ENCODE measurements at regions not wholly inside any gene's neighbourhood (a gene's known extent, or its start where the extent isn't known, plus 50 kb on each side); places are given as distances from the start of the nearest gene placed in this dataset.

DNA sequence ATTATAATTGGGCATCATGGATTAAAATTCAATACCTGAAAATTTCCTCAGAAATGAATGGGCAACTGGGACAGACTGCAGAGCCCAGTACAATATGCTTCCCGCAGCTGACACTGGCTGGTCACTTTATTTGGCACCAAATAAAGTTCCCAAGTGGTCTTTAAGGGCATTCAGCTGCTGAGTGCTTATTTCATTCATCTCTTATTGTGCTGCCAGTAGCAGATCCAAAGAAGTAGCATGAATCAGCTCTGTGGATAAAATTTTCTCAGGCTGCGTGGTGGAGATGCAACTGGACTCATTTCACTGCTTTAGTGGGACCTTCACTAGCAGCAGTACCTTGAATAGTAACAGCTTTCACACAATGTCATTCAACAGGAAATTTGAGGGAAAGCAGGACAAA is 226.3 kb upstream of the ADGRL2 start:
- TF ChIP-seq EGR1 (IDR thresholded peaks at IDR 0.05) (no peak), FOXM1 (IDR thresholded peaks at IDR 0.05; ENCODE audit: borderline replicate concordance, low read depth) (no peak), NFIC (IDR thresholded peaks at IDR 0.05) (no peak), TAF1 (IDR thresholded peaks at IDR 0.05; ENCODE audit: low read depth) (no peak), RAD21 (IDR thresholded peaks at IDR 0.05; ENCODE audit: low read depth) (no peak), USF1 (IDR thresholded peaks at IDR 0.05) (no peak), ZBTB7A (IDR thresholded peaks at IDR 0.05; ENCODE audit: low read depth) (no peak), CREB1 (IDR thresholded peaks at IDR 0.05; ENCODE audit: low read depth) (no peak), EP300 (IDR thresholded peaks at IDR 0.05; ENCODE audit: borderline replicate concordance) (no peak)

- no peak for TF ChIP-seq TCF12 (IDR thresholded peaks at IDR 0.05; ENCODE audit: low read depth)
- no peak for TF ChIP-seq NFIC (IDR thresholded peaks at IDR 0.05)
- TF ChIP-seq EGR1 (IDR thresholded peaks at IDR 0.05), result no peak
- no peak for TF ChIP-seq CEBPB (IDR thresholded peaks at IDR 0.05)
- no peak for TF ChIP-seq REST (IDR thresholded peaks at IDR 0.05; ENCODE audit: low read depth)
- TF ChIP-seq RAD21 (IDR thresholded peaks at IDR 0.05; ENCODE audit: low read depth), result no peak
- TF ChIP-seq USF1 (IDR thresholded peaks at IDR 0.05), result no peak
- TF ChIP-seq YY1 (IDR thresholded peaks at IDR 0.05; ENCODE audit: low read depth), result no peak
- TF ChIP-seq TEAD4 (IDR thresholded peaks at IDR 0.05), result no peak
- TF ChIP-seq EP300 (IDR thresholded peaks at IDR 0.05; ENCODE audit: borderline replicate concordance), result no peak
- no peak for TF ChIP-seq MAX (IDR thresholded peaks at IDR 0.05)
- TF ChIP-seq CREB1 (IDR thresholded peaks at IDR 0.05; ENCODE audit: low read depth), result no peak
Observed at GRCh38 chr1:81573458-81573857, 227.3 kb upstream of the ADGRL2 start.

DNA sequence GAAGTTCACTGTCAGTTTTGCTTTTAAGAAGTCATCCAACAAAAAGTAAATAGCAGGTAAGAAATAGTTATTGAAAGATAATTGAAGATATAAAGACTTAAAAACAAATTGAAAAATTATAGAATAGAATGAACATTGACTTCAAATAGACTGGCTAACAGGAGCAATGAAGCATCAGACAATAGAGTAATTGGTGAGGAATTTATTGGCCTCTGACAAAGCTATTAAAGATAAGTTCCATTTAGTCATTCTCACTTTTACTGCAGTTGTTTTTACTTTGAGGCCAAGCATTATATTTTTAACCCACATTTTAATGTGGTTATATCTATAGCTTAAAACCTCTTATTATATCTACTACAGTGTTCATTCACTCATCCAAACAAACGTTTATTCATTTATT is 228.8 kb upstream of the ADGRL2 start:
- TF ChIP-seq CEBPB (IDR thresholded peaks at IDR 0.05) (no peak), MAX (IDR thresholded peaks at IDR 0.05) (no peak), EP300 (IDR thresholded peaks at IDR 0.05; ENCODE audit: borderline replicate concordance) (no peak), EGR1 (IDR thresholded peaks at IDR 0.05) (no peak)

DNA sequence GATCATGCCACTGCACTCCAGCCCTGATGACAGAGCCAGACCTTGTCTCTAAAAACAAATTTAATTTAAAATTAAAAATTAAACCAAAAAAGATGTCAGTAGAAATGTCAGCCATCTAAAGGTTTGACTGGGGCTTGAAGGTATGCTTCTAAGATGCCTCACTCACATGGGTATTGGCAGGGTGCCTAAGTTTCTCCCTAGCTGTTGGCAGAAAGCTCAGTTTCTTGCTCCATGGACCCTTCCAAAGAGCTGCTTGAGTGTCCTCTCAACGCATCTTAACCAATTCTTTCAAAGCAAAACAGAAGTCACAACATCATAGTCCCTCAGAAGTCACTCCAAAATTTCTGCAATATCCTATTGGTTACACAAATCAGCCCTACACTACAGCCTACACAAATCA is 231.0 kb upstream of the ADGRL2 start:
- TF ChIP-seq NFIC (IDR thresholded peaks at IDR 0.05) (no peak), CREB1 (IDR thresholded peaks at IDR 0.05; ENCODE audit: low read depth) (no peak), TEAD4 (IDR thresholded peaks at IDR 0.05) (no peak), ZBTB7A (IDR thresholded peaks at IDR 0.05; ENCODE audit: low read depth) (no peak)

- TF ChIP-seq NFIC (IDR thresholded peaks at IDR 0.05) (no peak), EGR1 (IDR thresholded peaks at IDR 0.05) (no peak), MAX (IDR thresholded peaks at IDR 0.05) (no peak)
Observed at GRCh38 chr1:81563632-81564031, 237.1 kb upstream of the ADGRL2 start.

GRCh38 chr1:81562934-81563333 is 237.8 kb upstream of the ADGRL2 start:
- TF ChIP-seq ZBTB7A (IDR thresholded peaks at IDR 0.05; ENCODE audit: low read depth), result no peak
- no peak for TF ChIP-seq CREB1 (IDR thresholded peaks at IDR 0.05; ENCODE audit: low read depth)
- no peak for TF ChIP-seq NFIC (IDR thresholded peaks at IDR 0.05)

DNA sequence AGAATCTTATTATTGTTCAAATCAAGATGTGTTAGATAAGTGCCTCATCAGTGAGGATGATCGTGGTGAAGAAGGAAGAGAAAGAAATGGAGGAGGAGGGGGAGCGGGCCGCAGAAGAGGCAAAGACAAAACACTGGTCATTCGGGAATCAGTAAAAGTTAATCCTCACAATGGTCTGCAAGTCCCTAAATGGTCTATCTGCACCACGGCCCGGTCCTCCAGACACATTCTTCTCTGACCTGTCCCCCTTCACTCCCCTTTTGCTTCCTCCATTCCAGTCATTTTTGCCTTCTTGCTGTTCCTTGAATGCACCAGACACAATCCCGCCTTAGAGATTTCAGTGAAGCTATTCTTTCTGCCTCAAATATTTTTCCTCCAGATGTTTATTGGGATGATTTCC is 240.1 kb upstream of the ADGRL2 start:
- TF ChIP-seq EP300 (IDR thresholded peaks at IDR 0.05; ENCODE audit: borderline replicate concordance), result no peak
- TF ChIP-seq NFIC (IDR thresholded peaks at IDR 0.05), result no peak
- no peak for TF ChIP-seq RAD21 (IDR thresholded peaks at IDR 0.05; ENCODE audit: low read depth)
- TF ChIP-seq CREB1 (IDR thresholded peaks at IDR 0.05; ENCODE audit: low read depth), result no peak
- TF ChIP-seq CEBPB (IDR thresholded peaks at IDR 0.05), result no peak
- TF ChIP-seq TCF12 (IDR thresholded peaks at IDR 0.05; ENCODE audit: low read depth), result no peak
- no peak for TF ChIP-seq EGR1 (IDR thresholded peaks at IDR 0.05)
- TF ChIP-seq TEAD4 (IDR thresholded peaks at IDR 0.05), result no peak
- no peak for TF ChIP-seq ZBTB7A (IDR thresholded peaks at IDR 0.05; ENCODE audit: low read depth)
- TF ChIP-seq REST (IDR thresholded peaks at IDR 0.05; ENCODE audit: low read depth), result no peak
- TF ChIP-seq USF1 (IDR thresholded peaks at IDR 0.05), result no peak
- TF ChIP-seq MAX (IDR thresholded peaks at IDR 0.05), result no peak
- TF ChIP-seq YY1 (IDR thresholded peaks at IDR 0.05; ENCODE audit: low read depth), result no peak
